NCI-H2029 (cell line): ENCODE measurements at regions not wholly inside any gene's neighbourhood (a gene's known extent, or its start where the extent isn't known, plus 50 kb on each side); places are given as distances from the start of the nearest gene placed in this dataset.

ENCODE experiments used
- DNase-seq: peaks from one replicate; lab custom pipeline; 2025; lab: John Stamatoyannopoulos, UW

DNA sequence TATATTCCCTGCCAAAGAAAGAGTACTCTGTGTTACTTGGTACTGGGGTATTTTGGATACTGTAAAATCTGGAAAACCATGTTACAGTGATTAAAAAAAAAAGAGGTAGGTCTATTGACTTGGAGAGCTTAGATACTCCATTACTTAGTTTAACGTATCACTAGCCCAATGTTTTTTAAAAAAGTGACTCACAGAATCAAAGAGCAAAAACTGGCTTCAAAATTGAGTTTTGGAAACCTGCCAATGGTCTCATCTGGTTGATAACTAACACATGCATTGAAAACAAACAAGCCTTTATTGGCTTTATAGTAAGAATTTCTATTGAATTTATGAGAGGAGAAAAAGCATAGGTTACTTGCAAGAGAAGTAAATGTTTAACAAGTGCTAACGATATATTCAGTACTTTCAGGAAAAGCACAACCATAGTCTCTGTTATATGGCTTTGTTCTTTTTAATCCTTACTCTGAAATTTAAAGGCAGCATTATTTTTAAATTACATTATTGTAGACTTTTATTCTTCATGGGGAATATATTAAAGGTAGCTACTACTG lies 563.3 kb upstream of the SORCS1 start:
- DNase-seq = no peak

DNA sequence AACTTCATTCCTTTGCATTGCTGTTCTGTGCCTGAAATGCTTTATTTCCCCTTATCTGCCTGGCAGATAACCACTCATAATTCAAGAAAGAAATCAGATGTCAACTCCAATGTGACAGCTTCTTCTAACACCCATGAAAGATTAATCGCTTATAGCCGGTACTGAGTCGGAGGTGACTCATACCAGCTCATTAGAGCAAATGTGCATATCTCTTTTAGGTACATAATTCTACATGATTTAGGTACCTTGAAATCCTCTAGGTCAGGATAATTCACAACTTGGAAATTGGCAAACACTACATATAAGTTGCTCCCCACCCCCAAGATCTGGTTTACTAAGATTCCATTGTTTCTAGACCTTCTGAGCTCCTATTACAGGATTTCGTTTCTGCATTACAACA lies 554.4 kb upstream of the SORCS1 start:
- no peak for DNase-seq

DNA sequence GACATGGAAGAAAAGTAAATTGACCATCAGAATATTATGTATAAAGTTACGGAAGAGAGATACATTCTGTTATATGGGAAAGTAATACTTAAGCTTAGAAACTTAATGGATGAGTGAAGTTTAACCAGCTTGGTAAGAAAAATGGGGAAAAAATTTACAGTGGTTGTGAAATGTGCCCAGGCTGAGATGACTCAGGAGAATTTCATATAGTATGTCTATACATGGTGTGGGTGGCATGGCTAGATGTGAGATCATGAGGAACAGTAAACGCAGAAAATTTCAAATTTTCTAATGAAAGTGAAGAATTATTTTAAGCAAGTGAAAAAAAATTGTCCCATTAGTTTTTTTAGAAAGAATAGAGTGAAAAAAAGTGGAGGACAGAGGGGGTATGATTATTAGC lies 552.5 kb upstream of the SORCS1 start:
- DNase-seq = no peak

DNA sequence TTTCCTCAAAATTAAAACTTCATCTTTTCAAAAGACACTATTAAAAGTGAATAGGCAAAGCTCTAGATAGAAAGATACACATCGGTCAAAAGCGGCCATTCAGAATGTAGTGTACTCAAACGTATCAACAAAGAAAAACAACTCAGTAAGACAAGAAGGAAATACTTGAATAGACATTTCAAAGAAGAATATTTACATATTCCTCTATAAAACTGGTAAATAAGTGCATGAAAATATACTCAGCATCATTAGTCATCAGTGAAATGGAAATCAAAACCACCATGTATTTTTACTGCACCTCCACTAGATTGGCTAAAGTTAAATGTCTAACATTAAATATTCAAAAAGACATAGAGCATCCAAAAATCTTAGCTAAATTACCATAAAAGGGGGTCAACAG lies 551.1 kb upstream of the SORCS1 start:
- DNase-seq = no peak

DNA sequence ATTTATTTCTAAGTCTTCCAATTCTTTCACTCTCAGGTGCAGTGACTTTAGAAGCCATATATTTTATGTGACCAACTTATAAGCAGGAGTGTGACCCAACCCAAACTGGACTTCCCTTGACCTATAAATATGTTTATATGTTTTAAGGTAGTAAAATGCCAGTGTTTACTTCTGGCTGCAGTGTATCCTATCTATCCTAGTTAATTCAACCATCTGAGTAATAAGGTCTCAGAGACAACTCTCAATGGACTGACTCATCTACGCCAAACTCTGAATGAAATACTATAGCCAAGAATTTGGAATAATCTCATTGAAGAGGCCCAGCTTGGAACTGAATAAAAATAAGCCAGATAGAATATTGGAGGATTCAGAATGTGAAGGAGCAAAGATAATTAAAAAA lies 544.5 kb upstream of the SORCS1 start:
- DNase-seq = no peak

DNA sequence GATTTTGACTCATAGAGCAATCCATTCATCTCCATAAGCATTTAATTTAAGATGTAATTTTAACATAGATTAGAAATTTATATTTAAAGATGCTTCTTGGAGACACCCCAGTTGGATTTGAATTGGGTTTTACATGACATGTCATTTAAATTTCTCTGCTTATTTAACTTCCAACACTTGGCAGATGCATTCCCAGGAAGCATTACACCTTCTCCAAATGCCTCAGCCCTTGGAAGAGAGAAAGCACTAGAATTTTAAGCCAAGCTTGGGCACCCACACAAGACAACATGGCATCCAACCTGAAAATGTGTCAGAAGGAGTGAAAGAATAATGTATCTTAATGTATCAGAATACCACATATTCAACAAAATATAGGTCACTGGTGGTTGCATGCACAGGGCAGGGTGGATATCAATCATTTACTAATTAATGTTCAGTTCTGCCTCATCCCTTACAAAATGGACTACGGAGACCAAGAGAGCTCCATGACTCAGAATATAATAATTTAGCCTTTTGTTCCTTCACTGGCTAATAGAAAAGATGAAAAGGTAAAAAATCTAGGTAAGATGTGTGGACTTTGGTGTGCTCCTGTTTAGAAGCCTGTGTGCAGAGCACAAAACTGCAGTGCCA lies 541.7 kb upstream of the SORCS1 start:
- DNase-seq = no peak

DNA sequence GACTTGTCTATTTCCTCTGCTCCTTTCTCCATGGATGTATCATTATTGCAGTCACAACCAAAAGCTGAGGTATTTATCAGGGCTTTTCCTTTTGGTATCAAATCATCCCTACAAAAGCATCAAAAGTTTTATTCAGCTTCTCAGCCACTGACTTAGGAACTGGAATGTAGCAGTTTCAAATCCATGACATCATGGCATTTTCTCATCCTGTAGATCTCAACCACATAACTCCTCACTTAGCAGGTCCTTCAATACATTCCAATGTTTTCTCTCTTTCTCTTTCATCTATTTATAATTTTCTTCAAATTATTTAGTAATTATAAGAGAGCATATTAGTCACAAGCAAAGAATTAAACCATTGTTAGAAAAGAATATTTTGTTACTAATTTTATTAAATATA lies 537.4 kb upstream of the SORCS1 start:
- DNase-seq = no peak

DNA sequence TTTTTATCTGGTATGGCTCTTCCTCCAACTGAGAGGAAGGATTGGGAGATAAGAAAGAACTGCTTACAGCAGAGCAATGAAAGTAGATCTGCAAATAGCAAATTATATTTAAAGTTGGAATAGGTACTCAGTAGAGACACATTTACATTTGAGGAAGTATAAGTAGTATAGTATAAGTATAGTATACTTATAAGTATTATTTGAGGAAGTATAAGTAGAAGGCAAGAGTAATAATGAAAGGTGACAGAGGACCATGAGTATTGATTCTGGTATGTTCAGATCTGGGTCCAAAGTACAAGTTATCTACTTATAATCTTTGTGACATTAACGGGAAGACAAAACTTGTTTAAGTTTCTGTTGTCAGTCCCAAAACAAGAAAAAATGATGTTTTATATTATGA lies 527.6 kb upstream of the SORCS1 start:
- no peak for DNase-seq

DNA sequence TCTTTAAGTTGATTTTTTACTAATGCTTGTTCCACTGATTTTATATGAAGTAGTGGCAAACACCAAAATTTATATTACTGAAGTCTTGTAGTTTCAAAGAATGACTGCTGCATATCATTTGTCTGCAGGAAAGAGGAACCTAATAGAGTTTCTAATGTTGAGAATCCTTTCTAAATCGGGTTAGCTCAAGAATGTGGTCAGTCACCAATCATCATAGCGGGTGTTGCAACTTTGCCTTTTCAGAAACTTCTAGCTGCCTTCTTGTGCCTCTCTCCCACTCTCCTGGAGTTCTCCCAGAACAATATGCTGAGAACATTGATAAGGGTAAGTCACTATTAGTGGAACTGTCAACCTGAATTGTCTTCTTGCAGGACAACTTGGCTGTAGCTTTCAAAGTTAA lies 524.8 kb upstream of the SORCS1 start:
- no peak for DNase-seq

DNA sequence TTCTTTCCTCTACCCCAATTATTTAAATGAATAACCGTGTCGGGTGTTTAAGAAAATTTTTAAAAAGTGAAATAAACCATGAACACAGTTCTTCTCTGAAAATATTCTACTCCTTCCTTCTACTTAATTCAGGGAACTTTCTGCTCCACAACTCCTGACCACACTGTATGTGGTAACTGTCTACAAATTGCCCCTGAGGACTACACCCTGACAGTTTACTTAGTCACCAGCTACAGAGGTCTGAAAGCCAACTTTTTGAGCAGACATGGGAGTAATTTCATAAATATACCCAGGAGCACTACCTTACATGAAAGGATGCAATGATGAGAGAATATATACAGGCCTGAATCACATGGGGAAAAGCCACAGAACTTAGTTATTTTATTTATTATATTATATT lies 523.2 kb upstream of the SORCS1 start:
- no peak for DNase-seq

DNA sequence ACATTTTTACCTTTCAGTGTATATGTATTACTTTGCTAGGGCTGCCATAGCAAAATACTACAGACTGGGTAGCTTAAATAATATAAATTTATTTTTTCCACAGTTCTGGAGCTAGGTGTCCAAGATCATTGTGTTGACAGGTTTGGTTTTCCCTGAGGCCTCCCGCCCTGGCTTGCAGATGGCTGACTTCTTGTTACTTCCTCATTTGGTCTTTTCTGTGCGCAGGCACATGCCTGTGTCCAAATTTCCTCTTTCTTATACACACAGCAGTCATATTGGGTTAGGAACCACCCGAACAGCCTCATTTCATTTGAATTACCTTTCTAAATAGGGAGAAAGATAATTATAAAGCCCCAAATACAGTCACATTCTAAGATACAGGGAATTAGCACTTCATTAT lies 521.6 kb upstream of the SORCS1 start:
- DNase-seq = no peak

DNA sequence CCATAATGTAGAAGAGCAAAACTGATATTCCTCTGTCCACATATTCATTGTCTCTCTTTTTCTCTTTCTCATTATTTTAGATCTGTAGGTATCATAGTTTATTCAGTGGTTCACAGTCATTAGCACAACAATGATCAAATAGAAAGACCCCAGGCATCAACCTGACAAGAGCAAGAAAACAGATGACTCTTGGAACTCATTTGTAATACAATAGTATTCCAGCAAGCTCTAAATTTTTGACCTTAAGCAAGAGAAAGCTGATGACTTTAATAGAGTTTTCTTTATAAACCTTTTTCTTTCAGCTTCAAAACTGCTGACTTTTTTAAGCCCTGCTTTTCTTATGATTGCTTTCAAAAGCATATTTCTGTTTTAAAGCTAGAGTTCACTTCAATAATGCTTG lies 507.5 kb upstream of the SORCS1 start:
- no peak for DNase-seq

DNA sequence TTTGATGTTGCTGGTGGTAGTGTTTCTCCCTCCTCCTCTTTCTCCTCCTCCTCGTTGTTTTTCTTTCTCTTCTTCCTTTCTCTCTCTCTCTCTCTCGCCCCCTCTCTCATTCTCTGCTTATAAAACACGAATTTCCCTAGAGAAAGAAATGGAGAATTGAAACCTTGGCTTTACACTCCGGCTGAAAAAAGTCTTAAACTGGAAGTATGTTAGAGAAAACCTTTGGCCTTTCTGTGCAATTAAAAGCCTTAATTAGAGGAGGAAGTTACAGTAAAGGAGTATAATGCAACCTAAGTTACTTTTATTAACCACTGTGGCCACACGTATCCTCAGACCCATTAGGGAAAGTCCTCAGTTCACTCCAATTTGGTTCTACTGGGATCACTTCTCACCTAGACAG lies 501.7 kb upstream of the SORCS1 start:
- no peak for DNase-seq

DNA sequence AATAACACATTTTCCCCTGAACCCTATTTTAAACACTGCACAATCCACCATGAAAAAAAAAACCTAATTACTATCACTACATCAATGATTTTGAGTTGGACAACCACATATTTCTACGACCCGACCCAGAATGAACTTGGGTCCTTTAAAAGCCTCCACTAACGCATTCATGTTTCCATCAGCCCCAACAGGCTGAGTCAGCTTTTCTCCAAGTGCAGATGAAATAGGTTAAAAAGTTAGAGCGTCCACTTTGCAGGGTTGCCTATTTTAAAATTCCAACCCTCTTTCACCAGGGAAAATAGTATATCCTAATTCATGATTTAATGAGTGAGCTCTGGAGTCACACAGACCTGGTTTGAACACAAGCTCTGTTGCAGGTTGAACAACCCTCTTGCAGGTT lies 501.0 kb upstream of the SORCS1 start:
- DNase-seq = no peak

DNA sequence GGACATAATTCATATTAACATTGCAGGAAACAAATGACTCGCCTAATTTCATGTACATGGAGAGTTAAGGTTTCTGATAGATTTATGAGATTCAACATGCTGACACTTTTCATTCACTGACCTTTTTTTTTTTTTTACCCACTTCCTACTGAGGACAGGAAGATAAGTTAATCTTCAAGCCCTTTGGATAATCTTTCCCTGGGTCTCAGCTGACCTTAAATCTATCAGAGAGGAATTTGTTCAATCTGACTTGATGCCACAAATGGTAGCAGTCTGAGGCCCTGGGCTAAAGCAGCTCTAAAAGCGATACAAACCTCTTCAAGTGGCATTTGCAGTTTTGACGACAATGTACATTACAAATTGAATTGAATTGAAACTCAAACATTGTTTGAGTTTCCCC lies 493.3 kb upstream of the SORCS1 start:
- DNase-seq = no peak

DNA sequence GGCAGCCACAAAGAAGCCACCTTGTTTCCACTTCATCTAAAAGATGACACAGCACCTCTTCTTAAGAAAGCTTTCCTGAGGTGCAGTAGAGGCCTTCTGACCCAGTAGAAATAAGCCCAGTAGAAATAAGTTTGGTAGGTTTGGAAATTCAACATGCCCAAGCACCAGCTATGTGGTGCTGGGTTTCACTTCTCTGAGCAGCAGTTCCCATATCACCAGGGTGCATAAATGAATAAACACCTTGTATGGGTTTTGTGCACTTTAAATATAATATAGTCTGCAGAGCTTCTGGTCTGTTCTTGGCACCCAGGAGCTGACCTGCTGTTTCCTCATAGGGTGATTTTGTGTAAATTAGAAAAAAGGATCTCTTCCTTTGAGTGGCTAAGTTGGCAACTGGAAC lies 492.4 kb upstream of the SORCS1 start:
- no peak for DNase-seq

DNA sequence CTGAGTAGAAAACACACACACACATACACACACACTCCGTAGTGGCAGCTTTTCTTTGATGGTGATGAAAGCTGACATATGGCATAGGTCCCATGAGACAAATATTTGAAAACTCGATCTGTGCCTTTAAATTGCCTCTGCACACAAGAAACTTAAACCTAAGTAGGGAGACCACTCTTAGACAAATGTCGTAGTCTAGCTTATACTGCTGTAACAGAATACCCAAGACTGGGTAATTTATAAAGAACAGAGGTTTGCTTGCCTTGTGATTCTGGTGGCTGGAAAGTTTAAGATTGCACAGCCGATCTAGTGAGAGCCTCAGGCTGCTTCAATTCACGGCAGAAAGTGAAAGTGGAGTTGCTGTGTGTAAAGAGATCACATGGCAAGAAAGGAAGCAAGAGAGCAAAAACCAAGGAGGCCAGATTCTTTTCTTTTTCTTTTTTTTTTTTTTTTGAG lies 489.4 kb upstream of the SORCS1 start:
- no peak for DNase-seq

DNA sequence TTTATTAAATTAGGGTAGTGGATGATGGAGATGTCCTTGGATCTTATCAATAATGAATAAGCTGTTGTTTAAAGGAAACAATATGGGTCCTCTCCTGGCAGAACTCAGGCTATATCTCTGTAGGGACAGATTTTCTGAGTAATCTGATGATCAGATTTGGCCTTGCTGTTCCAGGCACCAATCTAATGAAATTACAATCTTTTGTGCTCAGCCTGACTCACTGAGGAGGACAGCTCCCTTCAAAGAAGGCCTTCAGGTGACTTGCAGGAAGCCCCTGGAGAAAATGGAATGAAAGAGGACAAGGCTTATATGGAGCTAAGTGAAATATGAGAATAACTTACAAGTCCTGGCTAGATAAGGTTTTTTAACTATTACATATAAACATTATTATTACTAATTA lies 486.4 kb upstream of the SORCS1 start:
- no peak for DNase-seq

DNA sequence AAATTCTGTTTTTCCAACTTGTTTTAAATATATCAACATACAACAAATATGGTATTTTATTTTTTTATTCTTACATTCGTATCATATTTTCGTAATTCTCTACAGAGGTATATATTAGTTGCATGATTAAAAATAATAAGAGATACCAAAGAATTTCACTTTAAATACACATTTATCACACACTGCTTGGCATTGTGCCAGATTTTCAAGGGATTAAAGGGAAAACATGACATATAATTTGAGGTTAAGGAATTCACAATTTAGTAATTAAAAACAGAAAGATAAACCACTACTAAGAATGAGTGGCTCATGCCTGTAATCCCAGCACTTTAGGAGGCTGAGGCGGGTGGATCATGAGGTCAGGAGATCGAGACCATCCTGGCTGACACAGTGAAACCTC lies 484.7 kb upstream of the SORCS1 start:
- no peak for DNase-seq

DNA sequence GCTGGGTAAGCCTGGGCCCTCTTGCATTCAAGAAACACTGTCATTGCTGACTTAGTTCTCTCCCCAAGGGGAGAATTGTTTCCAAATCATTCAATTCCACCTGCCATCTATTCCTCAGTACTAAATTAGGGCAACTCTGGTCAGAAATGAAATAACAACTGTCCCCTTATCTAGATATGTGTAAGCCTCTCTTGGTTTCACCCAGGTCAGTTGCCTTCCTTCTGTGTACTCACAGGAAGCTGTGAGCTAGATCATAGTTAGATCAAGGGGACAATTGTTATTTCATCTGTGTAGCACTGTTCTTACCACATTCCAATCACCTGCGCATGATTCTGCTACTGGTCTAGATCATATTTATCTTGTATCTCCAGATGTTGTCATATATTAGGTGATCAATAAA lies 483.0 kb upstream of the SORCS1 start:
- no peak for DNase-seq

DNA sequence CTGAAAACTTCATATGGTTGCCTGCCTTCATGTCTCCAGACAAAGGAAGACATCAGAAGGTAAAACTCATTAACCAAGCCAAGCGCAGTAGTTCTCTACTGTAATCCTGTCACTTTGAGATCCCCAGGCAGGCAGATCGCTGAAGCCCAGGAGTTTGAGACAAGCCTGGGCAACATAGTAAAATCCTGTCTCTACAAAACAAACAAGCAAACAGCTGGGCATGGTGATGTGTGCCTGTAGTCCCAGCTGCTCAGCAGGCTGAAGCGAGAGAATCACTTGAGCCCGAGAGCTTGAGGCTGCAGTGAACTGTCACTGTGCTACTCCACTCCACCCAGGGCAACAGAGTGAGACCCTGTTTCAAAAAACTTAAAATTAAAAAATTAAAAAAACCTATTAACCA lies 467.4 kb upstream of the SORCS1 start:
- no peak for DNase-seq

DNA sequence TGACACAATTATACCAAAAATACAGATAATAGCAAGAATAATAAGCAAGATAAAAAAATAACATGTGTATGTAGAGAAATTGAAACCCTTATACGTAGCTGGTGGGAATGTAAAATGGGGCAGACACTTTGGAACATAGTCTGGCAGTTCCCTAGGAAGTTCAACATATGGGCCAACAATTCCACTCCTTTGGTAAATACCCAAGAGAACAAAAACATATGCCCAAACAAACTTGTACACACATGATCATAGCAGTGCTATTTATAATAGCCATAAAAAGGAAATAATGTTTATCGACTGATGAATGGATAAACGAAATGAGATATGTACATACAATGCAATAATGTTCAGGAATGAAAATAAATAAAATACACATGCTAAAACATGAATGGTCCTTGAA lies 462.4 kb upstream of the SORCS1 start:
- no peak for DNase-seq

DNA sequence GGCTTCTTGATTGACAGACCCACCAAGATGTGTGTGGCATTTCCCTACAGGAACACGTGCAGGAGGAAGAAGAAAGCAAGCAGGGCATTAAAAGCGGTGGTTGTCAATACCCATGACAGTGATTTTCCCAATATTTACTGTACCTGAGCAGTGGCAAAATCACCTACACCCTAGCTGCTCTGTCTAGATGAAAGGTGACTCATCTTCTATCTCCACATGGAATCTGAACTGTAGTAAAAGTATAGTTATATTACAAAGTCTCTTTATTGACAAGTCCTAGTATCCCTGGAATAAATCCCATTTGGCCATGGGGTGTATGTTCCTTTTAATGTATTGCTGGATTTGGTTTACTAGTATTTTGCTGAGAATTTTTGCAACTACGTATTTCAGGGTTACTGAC lies 458.8 kb upstream of the SORCS1 start:
- DNase-seq = no peak

DNA sequence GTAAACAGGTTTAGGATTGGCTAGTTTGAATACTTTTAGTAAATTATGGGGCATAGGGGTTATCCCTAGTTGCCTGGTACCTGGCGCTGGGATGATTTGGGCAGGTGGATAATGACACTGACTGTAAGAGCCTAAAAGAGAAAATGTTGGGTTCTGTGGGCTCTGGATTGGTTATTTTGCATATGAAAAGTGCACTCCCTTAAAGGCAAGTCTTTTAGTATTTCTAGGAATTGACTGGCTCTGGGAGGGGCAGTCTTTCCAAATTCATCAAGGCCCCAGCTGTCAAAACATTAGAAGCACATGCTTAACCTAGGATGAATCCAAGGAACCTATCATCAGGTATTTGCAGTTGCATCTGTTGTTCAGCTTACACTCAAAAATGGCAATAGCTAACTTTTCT lies 454.6 kb upstream of the SORCS1 start:
- DNase-seq = no peak
